Fibroblast of lung (primary cell): ENCODE measurements at regions not wholly inside any gene's neighbourhood (a gene's known extent, or its start where the extent isn't known, plus 50 kb on each side); places are given as distances from the start of the nearest gene placed in this dataset.

Experiments used
- CTCF ChIP-seq, 2 donors: IDR thresholded peaks in 1 of 2; conservative IDR thresholded peaks in 1 of 2; 1 replicate in 1 of 2; 2 replicates in 1 of 2; pipeline ENCODE4 v1.5.1; 2011 to 2012; ENCODE audit warnings: low read length in 2 of 2, control low read depth in 1 of 2, inconsistent platforms in 1 of 2, low read depth in 1 of 2, mild to moderate bottlenecking in 1 of 2
- EZH2 ChIP-seq: IDR thresholded peaks from 2 replicates; pipeline ENCODE4 v1.5.1; 2012; ENCODE audit warnings: low read length, control low read depth, mild to moderate bottlenecking; ENCODE audit errors: missing control alignments

- no peak for TF ChIP-seq EZH2
- no peak for TF ChIP-seq CTCF (conservative IDR thresholded peaks at IDR 0.05 in 1 of 2, IDR thresholded peaks at IDR 0.05 in 1 of 2; ENCODE audit: low read depth in 1 of 2, low read length in 2 of 2)
Measured at GRCh38 chr12:77189901-77190416, 124.6 kb upstream of the E2F7 start.
